ENCODE measurements at regions not wholly inside any gene's neighbourhood (a gene's known extent, or its start where the extent isn't known, plus 50 kb on each side); places are given as distances from the start of the nearest gene placed in this dataset.

- no peak for DNase-seq (ENCODE audit: low read depth in 2 of 2)
These were observed 128.6 kb upstream of the ARID1B start for GRCh38 chr6:156648616-156649015.

DNA sequence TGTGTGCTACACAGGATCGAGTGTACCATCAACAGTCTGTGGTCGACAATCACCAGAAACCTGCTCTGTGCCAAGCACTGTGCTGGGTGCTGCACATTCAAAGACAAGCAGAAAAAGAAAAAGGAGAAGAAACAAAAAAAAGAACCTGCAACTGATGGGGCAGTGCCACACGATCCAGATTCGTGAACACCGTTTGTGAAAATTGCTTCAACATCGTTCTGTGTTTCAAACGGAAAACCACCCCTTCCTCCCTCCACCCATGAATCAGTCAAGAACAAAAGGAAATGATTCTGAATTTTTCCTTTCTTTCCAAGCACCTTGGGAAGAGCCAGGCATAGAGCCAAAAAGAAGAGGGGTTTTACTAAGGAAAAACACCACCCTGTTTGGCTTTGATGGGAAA is 129.2 kb upstream of the ARID1B start:
- no peak for DNase-seq (ENCODE audit: low read depth in 2 of 2)

- DNase-seq (ENCODE audit: low read depth in 2 of 2) = no peak
These were observed 129.9 kb upstream of the ARID1B start for GRCh38 chr6:156647140-156647784.

- DNase-seq (ENCODE audit: low read depth in 2 of 2) = no peak
These were observed 130.7 kb upstream of the ARID1B start for GRCh38 chr6:156646496-156646895.

GRCh38 chr6:156645097-156645496 is 132.1 kb upstream of the ARID1B start:
- no peak for DNase-seq (ENCODE audit: low read depth in 2 of 2)

DNA sequence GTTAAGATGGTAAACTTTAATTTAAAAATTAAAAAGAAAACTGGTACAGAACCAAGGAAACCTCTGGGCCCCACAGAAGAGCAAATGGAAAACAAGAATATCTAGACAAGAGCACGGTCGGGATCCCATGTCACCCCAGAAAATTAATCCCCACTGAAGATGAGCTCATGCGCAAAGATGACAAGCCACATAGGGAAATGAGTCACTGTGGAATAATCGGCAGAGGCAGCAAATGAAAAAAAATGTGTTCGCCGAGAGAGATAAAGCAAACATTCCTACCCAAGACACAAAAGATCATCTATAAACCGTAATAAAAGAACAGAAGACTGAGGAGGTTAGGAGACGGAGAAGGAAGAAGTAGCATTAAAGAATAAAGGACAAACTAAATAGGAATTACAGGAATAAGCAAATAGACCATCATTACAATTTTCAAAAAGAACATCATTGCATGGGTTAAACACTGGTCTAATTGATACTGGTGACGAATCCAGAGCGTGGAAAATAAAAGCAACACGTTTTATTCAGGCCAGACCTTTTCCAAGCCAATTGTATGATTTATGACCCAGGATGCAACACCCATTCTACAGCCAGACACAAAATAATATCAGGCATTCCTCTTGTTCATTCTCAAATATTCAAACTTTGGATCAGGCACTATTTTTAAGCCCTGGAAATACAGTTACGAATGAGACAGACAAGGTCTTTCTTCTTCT is 138.0 kb upstream of the ARID1B start:
- no peak for DNase-seq (ENCODE audit: low read depth in 2 of 2)

- no peak for DNase-seq (ENCODE audit: low read depth in 2 of 2)
These were observed 138.6 kb upstream of the ARID1B start for GRCh38 chr6:156638581-156638980.

DNA sequence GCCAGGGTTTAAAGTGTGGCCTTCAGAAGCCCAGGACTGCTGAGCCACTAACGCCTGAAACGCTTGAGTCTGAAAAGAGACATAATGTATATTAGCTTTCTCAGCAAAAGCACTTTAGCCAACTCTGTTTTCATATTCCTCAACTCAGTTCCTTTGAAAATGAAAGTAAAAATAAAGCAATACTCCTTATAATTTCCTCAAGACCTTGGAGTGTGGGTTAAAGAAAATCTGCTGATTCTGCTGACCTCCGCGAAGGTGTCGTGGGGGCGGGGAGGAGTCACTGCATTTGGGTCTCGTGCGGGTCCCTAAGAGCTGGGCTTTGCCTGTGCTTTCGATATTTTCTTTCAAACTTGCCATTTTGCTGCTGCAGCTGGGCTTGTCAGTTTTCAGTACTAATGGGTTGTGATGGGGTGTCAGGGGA is 142.2 kb upstream of the ARID1B start:
- no peak for DNase-seq (ENCODE audit: low read depth in 2 of 2)

DNA sequence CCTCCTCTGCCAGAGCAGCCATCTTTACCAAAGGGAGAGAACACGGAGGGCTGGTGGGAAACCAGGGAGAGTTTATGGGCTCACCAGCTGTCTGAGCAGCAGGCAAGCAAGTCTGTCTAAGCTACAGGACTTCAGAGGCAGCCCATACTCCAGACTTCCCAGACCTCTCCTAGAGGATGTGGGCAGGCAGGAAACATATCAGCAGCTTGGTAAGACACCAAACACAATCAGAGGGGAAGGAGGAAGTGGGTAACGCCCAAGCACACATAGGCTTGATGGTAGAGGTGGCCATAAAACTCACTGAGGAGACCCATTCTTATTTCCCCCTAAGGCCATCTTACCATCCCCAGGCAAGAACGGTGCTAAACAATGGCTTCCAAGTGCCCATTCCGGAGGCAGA is 143.1 kb upstream of the ARID1B start:
- no peak for DNase-seq (ENCODE audit: low read depth in 2 of 2)

GRCh38 chr6:156633291-156633690 is 143.9 kb upstream of the ARID1B start:
- DNase-seq (ENCODE audit: low read depth in 2 of 2) = no peak

DNA sequence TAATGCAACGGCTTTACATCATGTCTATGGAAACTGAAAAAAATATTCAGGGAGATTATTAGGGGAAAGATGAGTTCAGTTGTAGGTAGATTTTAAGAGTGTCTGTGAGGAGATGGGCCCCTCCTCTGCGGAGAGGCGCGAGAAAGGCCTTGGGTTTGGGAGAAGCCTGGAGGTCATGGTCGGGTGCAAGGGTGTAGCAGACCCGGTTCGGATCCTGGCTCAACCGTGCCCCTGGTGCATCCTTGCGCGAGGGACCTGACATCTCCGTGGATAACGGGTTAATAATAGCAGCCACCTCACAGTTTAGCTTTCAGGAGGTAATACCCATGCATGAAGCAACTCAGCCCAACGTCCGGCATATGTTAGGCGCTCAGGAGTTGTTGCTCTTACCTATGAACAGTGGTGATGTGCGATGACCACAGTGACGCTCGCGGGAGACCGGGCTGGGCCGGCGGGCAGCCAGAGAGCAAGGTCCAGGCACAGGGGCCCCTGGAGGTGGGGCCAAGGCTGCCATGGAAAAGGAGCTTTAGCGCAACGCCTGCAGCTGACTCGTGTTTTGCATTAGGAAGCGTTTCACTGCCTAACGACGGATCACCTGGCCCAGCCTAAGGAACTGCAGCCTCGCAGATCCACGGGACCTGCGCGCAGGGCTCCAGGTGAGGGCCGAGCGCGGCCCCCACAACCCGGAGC is 146.4 kb upstream of the ARID1B start:
- no peak for DNase-seq (ENCODE audit: low read depth in 2 of 2)

GRCh38 chr6:156628805-156629204 is 148.4 kb upstream of the ARID1B start:
- DNase-seq (ENCODE audit: low read depth in 2 of 2) = no peak

GRCh38 chr6:156627524-156627923 is 149.7 kb upstream of the ARID1B start:
- no peak for DNase-seq (ENCODE audit: low read depth in 2 of 2)

DNA sequence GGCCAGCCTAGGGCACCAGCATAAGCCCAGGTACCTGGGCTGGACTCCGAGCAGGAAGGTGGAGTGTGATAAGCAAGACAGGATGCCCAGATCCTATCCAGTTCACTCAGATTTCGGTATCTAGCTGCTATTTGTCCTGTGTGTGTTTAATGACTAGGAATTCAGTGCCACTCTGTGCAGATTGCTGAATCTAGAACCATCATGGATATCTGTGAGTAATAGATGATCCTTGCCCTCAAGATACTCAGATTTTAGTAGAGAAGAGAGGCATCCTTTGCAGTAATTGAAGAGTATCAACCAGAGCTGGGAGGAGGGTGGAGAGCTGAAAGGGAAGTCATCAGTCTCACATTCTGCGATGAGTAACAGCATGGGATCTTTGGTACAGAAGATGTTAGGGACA is 155.0 kb upstream of the ARID1B start:
- DNase-seq (ENCODE audit: low read depth in 2 of 2) = no peak

- no peak for DNase-seq (ENCODE audit: low read depth in 2 of 2)
These were observed 156.8 kb upstream of the ARID1B start for GRCh38 chr6:156620331-156620730.

DNA sequence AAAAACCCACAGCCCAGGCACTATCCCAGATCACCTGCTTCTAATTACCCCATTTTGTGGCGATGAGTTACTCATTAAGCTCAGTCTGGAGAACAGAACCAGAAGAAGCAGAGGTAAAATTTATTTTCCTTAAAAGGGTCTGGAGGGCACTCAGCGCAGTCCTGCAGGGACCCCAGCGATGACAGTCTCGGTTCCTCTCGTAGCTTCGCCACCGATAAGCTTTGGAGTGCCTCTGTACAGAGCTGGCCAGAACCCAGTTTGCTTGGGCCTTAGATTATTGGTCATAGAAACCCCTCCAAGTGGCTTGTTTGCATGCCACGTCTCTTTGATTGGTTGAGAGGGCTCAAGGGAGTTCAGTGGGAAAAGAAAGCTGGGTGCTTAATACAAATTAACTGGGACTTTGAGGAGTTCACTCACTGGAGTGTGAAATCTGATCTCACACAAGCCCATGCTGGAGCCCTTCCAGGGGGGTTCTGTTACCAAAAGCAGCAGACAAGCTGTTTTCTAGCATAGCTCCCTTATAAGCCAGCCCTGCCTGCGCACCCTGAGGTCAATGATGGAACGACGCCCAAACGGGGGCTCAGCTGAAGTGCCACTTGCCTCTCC is 158.5 kb upstream of the ARID1B start:
- DNase-seq (ENCODE audit: low read depth in 2 of 2) = no peak

GRCh38 chr6:156617941-156618340 is 159.2 kb upstream of the ARID1B start:
- DNase-seq (ENCODE audit: low read depth in 2 of 2) = no peak

DNA sequence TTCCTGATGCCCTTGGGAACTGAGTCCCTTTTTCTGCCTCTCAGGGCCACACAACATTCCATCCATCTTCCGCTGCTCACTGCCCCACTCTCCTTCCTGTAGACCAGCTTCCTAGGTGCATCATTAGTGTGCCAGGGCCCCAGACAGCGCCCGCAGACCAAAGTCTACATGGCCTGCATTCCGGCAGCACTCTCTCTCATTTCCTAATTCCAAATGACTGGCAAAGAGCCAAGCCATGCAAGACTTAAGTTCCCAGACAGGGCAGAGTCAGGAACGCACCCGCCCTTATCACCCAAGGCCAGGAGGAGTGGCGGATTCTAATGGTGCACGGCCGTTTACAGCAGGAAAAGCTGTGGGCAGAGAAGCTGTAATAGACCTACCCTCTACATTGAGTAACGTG is 159.8 kb upstream of the ARID1B start:
- no peak for DNase-seq (ENCODE audit: low read depth in 2 of 2)

GRCh38 chr6:156616495-156616894 is 160.7 kb upstream of the ARID1B start:
- DNase-seq (ENCODE audit: low read depth in 2 of 2) = no peak

DNA sequence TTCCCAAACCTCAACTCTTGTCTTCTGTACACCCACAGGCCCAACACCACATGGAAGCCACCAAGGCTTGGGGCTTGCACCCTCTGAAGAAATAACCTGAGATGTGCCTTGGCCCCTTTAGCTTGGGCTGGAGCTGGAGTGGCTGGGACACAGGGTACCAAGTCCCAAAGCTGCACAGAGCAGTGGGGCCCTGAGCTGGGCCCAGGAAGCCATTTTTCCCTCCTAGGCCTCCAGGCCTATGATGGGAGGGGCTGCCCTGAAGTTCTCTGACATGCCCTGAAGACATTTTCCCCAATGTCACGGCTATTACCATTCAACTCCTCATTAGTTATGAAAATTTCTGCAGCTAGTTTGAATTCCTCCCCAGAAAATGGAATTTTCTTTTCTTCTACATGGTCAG is 163.2 kb upstream of the ARID1B start:
- DNase-seq (ENCODE audit: low read depth in 2 of 2) = no peak

DNA sequence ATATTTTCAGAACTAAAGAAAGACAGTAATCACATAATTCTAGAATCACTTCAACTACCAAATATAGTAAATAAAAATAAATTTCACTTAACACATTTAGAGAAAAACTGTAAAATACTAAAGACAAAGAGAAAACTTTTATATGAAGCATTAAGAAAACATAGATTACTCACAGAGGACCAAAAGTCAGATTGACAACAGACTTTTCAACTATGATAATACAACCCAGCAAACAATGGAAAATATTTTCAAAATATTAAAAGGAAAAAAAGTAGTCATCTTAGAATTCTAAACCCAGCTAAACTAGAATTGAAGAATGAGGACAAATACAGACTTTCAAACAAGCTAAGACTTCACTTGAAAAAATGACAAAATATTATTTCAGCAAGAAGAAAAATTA is 164.8 kb upstream of the ARID1B start:
- no peak for DNase-seq (ENCODE audit: low read depth in 2 of 2)

DNA sequence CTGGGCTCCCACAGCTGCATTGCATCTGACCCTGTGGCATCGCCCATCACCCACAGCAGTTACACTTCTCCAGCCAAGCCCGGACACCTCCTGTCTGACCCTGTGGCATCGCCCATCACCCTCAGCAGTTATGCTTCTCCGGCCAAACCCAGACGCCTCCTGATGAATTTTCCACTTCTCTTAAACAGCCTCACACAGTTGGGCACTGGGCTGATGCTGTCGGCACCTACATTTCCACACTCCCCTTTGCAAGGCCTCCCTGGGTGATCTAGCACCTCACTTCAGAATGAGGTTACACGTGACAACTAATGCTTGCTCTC is 175.2 kb upstream of the ARID1B start:
- DNase-seq (ENCODE audit: low read depth in 2 of 2) = no peak

All from fibroblast of skin of left biceps (primary cell).